HCT116 (cell line): ENCODE measurements at regions not wholly inside any gene's neighbourhood (a gene's known extent, or its start where the extent isn't known, plus 50 kb on each side); places are given as distances from the start of the nearest gene placed in this dataset.

Experiments
- CBX3 ChIP-seq: IDR thresholded peaks from 2 replicates; pipeline ENCODE4 v1.6.1; 2012; ENCODE audit warnings: low read depth
- CEBPB ChIP-seq: IDR thresholded peaks from 2 replicates; pipeline ENCODE4 v1.6.1; 2012; ENCODE audit warnings: low read depth
- ELF1 ChIP-seq: IDR thresholded peaks from 2 replicates; pipeline ENCODE4 v1.6.1; 2012; ENCODE audit warnings: low read depth, borderline replicate concordance
- EZH2 ChIP-seq: fragments of 200-600 bp; sonication (generic); IDR thresholded peaks from 2 replicates; pipeline ENCODE4 v1.6.1; 2017; ENCODE audit warnings: antibody characterized with exemption, mixed run types
- EZH2phosphoT487 ChIP-seq: fragments of 200-600 bp; IDR thresholded peaks from 2 replicates; pipeline ENCODE4 v1.6.1; 2018; ENCODE audit warnings: antibody characterized with exemption, borderline replicate concordance
- FOSL1 ChIP-seq: IDR thresholded peaks from 2 replicates; pipeline ENCODE4 v1.6.1; 2012; ENCODE audit warnings: low read depth
- JUND ChIP-seq: IDR thresholded peaks from 2 replicates; pipeline ENCODE4 v1.6.1; 2012
- POLR2A ChIP-seq: IDR thresholded peaks from 2 replicates; pipeline ENCODE4 v1.7.0; 2011; ENCODE audit warnings: borderline replicate concordance; ENCODE audit not compliant: insufficient read depth, insufficient read length; ENCODE audit errors: extremely low read depth
- RAD21 ChIP-seq: IDR thresholded peaks from 2 replicates; pipeline ENCODE4 v1.6.1; 2012; ENCODE audit warnings: low read depth, mild to moderate bottlenecking
- SRF ChIP-seq: IDR thresholded peaks from 2 replicates; pipeline ENCODE4 v1.6.1; 2012; ENCODE audit warnings: low read depth
- ZNF274 ChIP-seq: fragments of 200-500 bp; sonication (Bioruptor generic); IDR thresholded peaks from 2 replicates; pipeline ENCODE4 v1.6.1; 2014; ENCODE audit warnings: mild to moderate bottlenecking, low read depth, low read length, inconsistent platforms
- TF ChIP-seq, protein P1 (sequence below): IDR thresholded peaks from 2 replicates; pipeline ENCODE4 v1.6.1; 2011; ENCODE audit warnings: mild to moderate bottlenecking, low read length, moderate library complexity; ENCODE audit not compliant: insufficient replicate concordance; ENCODE audit errors: extremely low read depth
- TF ChIP-seq, protein P2 (sequence below): IDR thresholded peaks from 2 replicates; pipeline ENCODE4 v1.6.1; 2012; ENCODE audit warnings: low read depth

DNA sequence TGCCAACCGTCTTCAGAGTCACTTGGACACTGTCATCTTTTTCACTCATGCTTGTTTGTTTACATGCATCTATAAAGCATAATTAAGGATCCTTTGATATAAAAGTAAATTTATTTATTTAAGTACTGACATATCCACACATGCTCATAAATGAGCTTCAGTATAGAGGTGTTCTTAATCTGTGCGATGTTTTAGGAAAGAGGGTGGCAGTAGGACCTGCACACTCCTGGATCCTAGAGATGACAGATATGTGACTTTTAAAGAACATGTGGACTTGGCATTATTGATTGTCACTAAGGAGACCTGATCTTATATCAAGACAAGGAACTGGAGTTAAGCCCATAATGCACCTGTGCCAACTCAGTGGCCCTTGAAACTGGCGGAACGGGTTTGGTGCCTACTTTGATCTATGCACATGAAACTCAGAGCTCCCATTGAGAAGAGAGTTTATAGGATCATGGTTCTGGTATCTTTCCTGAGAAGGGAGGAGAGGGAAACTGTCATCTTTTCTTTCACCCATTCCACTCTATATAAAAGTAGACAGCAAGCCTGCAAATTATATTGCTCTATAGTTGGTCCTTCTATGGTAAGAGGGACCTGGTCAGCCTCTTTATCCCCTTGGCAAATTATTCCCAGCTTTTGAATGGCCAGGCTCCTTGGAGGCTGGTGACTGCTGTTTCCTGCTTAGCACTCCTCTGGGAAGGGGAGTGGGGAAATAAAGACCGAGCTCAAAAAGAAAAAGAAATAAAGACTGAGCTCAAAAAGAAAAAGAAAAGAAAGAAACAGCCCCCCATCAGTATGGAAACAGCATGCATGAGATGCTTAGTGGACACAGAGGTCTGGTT is 57.8 kb upstream of the LIFR start (continued):
- TF ChIP-seq, protein P1, sequence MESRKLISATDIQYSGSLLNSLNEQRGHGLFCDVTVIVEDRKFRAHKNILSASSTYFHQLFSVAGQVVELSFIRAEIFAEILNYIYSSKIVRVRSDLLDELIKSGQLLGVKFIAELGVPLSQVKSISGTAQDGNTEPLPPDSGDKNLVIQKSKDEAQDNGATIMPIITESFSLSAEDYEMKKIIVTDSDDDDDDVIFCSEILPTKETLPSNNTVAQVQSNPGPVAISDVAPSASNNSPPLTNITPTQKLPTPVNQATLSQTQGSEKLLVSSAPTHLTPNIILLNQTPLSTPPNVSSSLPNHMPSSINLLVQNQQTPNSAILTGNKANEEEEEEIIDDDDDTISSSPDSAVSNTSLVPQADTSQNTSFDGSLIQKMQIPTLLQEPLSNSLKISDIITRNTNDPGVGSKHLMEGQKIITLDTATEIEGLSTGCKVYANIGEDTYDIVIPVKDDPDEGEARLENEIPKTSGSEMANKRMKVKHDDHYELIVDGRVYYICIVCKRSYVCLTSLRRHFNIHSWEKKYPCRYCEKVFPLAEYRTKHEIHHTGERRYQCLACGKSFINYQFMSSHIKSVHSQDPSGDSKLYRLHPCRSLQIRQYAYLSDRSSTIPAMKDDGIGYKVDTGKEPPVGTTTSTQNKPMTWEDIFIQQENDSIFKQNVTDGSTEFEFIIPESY = no peak
- TF ChIP-seq CBX3 = peak; percentile 51; the same call in 1 of the 2 replicates
- TF ChIP-seq, protein P2, sequence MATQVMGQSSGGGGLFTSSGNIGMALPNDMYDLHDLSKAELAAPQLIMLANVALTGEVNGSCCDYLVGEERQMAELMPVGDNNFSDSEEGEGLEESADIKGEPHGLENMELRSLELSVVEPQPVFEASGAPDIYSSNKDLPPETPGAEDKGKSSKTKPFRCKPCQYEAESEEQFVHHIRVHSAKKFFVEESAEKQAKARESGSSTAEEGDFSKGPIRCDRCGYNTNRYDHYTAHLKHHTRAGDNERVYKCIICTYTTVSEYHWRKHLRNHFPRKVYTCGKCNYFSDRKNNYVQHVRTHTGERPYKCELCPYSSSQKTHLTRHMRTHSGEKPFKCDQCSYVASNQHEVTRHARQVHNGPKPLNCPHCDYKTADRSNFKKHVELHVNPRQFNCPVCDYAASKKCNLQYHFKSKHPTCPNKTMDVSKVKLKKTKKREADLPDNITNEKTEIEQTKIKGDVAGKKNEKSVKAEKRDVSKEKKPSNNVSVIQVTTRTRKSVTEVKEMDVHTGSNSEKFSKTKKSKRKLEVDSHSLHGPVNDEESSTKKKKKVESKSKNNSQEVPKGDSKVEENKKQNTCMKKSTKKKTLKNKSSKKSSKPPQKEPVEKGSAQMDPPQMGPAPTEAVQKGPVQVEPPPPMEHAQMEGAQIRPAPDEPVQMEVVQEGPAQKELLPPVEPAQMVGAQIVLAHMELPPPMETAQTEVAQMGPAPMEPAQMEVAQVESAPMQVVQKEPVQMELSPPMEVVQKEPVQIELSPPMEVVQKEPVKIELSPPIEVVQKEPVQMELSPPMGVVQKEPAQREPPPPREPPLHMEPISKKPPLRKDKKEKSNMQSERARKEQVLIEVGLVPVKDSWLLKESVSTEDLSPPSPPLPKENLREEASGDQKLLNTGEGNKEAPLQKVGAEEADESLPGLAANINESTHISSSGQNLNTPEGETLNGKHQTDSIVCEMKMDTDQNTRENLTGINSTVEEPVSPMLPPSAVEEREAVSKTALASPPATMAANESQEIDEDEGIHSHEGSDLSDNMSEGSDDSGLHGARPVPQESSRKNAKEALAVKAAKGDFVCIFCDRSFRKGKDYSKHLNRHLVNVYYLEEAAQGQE = no peak
- 0 out of 2 replicates have a peak, but pooled peaks have one; percentile 17 for TF ChIP-seq RAD21
- no peak for TF ChIP-seq ELF1
- TF ChIP-seq JUND = no peak
- TF ChIP-seq ZNF274 = no peak
- TF ChIP-seq FOSL1 = no peak
- TF ChIP-seq EZH2phosphoT487 = no peak
- TF ChIP-seq EZH2 = no peak
- TF ChIP-seq CEBPB = no peak
- TF ChIP-seq SRF = no peak
- no peak for TF ChIP-seq POLR2A
- TF ChIP-seq, all 23 proteins: peak for 5
